Tibial artery (tissue), 4 donors: ENCODE measurements at regions not wholly inside any gene's neighbourhood (a gene's known extent, or its start where the extent isn't known, plus 50 kb on each side); places are given as distances from the start of the nearest gene placed in this dataset.

Experiments
- DNase-seq, 2 donors: peaks; one replicate each; pipeline ENCODE4 v3.0.0-alpha.2; 2019
- H3K27ac ChIP-seq, 2 donors: fragments of 200-600 bp; sonication (generic) in 1 of 2; 1 replicate in 1 of 2; 2 replicates in 1 of 2; pipeline ENCODE4 v1.5.1; 2018 to 2019; ENCODE audit warnings: mild to moderate bottlenecking in 1 of 2
- H3K27me3 ChIP-seq, 2 donors: fragments of 200-600 bp; sonication (generic) in 1 of 2; one replicate each; pipeline versions ENCODE4 v1.5.1 to v1.6.0; 2016 to 2019
- H3K36me3 ChIP-seq, 3 donors: fragments of 200-600 bp; sonication (generic) in 2 of 3; one replicate each; pipeline ENCODE4 v1.5.1; 2016 to 2019; ENCODE audit warnings: mild to moderate bottlenecking in 2 of 3
- H3K4me1 ChIP-seq, 4 donors: fragments of 200-600 bp; sonication (generic) in 2 of 4; 1 replicate in 3 of 4; 2 replicates in 1 of 4; pipeline ENCODE4 v1.5.1; 2016 to 2019
- H3K4me3 ChIP-seq, 2 donors: fragments of 200-600 bp; sonication (generic) in 1 of 2; 1 replicate in 1 of 2; 2 replicates in 1 of 2; pipeline ENCODE4 v1.5.1; 2018 to 2019; ENCODE audit warnings: mild to moderate bottlenecking in 2 of 2
- H3K9me3 ChIP-seq, 3 donors: fragments of 200-600 bp; sonication (generic) in 1 of 3; one replicate each; pipeline ENCODE4 v1.5.1; 2016 to 2019
- intact Hi-C: fragments of 100-400 bp; cut with DNase I; formaldehyde crosslinking; loops from one replicate; pipeline ENCODE4 v1.15.0; 2023; ENCODE audit warnings: low total_unique reads
- TF ChIP-seq, protein P1 (sequence below), 2 experiments: fragments of 200-600 bp in 1 of 2; fragments of 450-650 bp in 1 of 2; IDR thresholded peaks; one replicate each; pipeline ENCODE4 v1.5.1; 2017 to 2019; ENCODE audit warnings: antibody characterized with exemption in 2 of 2, mild to moderate bottlenecking in 1 of 2, moderate library complexity in 1 of 2

DNA sequence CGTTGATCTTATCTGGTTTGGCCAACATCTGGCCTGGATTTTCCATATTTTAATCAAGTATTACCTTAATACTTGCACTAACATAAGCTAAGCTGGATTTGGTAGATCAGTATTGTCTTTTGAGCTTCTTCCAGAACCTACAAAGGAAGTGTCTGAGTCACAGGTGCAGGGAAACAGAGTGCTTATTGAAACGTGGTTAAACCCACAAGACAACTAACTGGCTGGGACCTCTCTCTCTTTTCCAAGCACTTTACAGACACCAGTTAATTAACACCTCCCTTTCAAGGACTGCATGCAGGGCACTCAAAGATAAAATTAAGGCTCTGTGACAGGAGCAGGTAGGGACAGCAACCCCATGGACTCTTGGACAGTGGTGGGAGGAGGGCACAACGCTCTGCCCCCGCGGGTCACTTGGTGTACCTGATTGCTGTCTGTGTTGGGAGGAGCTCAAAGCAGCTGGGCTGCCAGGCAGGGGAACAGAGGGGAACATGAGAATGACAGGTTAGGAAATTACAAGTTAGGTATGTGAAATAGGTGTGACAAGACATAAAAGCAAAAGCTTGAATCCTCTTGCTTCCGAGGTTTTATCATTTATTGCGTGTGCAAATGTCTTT, 133.7 kb upstream of the MON1B start:
- intact Hi-C loops, result no loop called here
- H3K27ac ChIP-seq, result no peak overlapping the region
- H3K4me3 ChIP-seq, result no peak overlapping the region
- H3K27me3 ChIP-seq, result no peaks in the 10 kb centered on the region
- no peaks in the 10 kb centered on the region for H3K9me3 ChIP-seq
- no peaks in the 10 kb centered on the region for H3K36me3 ChIP-seq
- TF ChIP-seq, protein P1, sequence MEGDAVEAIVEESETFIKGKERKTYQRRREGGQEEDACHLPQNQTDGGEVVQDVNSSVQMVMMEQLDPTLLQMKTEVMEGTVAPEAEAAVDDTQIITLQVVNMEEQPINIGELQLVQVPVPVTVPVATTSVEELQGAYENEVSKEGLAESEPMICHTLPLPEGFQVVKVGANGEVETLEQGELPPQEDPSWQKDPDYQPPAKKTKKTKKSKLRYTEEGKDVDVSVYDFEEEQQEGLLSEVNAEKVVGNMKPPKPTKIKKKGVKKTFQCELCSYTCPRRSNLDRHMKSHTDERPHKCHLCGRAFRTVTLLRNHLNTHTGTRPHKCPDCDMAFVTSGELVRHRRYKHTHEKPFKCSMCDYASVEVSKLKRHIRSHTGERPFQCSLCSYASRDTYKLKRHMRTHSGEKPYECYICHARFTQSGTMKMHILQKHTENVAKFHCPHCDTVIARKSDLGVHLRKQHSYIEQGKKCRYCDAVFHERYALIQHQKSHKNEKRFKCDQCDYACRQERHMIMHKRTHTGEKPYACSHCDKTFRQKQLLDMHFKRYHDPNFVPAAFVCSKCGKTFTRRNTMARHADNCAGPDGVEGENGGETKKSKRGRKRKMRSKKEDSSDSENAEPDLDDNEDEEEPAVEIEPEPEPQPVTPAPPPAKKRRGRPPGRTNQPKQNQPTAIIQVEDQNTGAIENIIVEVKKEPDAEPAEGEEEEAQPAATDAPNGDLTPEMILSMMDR (IDR thresholded peaks at IDR 0.05), result no peak
- no peak for DNase-seq
- H3K4me1 ChIP-seq, result no peaks in the 10 kb centered on the region

DNA sequence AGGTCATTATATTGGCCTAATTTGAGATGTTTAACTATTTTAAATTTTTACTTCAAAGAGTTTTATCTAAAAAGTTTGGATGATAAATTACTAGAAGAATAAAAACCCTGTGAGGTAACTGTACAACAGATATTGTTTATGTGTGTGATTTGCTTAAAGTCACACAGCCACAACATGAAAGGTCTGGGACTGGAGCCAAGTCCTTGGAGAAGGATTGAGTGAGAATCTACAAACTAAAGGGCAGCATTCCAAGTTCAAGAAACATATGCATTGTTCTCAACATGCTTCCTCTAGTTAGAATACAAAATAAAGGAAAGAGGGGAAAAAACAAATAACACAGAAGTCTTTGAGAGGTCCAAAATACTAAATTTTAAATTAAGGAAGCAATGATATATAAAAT, 131.5 kb upstream of the MON1B start:
- Histone ChIP-seq H3K36me3 (no peaks in the 10 kb centered on the region), H3K4me1 (no peaks in the 10 kb centered on the region), H3K4me3 (no peak overlapping the region), H3K27me3 (no peaks in the 10 kb centered on the region), H3K9me3 (no peaks in the 10 kb centered on the region), H3K27ac (no peak overlapping the region)
- intact Hi-C loops, result no loop called here
- TF ChIP-seq, protein P1 (IDR thresholded peaks at IDR 0.05), result no peak
- no peak for DNase-seq

DNA sequence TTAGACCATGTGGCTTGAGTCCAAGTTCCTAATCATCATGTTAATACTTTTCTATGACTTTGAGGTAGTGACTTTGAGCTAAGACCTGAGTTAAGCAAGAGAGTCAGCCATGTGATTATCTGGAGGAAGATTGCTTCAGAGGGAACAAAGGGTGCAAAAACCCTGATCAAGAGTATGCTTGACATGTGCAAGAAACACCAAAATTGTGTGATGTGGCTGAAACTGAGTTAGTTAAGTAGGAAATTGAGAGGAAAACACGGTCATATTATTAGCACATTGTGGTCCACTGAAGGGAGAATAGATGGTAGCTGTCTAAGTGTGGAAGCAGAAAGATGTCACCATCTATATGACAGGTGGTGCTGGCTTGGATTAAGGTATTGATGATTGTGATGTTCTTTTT, 130.4 kb upstream of the MON1B start:
- Histone ChIP-seq H3K36me3 (no peaks in the 10 kb centered on the region), H3K4me1 (no peaks in the 10 kb centered on the region), H3K4me3 (no peak overlapping the region), H3K27me3 (no peaks in the 10 kb centered on the region), H3K9me3 (no peaks in the 10 kb centered on the region), H3K27ac (no peak overlapping the region)
- TF ChIP-seq, protein P1 (IDR thresholded peaks at IDR 0.05), result no peak
- no peak for DNase-seq
- intact Hi-C loops, result no loop called here

DNA sequence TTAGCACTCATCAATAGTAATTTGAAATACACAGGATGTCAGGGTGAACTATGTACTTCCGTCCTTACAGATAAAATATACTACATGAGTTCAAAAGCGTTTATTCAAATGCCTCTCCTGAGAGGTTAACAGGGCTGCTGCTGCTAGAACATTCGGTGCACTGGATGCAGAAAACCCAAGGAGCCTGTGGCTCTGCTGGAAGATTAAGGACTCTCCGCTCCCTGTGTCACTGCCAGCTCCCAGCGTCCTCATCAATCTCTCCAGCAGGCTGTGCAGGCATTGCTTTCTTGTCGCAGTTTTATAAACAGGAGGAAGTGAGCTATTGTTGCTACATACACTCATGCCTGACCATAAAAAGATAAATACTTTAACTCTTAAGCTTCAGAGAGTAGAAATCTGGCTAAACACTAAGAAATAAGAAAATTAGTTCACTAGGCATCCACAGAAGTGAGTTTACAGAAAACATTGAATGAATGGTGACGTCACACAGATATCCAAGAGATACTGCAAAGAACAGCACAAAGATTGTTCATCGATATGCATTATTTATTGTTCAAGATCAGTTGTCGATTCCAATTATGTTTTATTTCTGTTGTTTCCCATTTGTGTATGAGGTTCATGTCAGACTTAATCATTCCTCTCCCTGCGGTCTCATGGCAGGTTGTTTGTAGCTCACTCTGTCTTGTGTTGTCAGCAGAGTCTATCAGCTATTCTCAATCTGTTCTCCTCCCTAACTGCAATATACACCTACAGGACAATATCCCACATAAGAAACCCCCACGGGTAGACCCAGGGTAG, 127.9 kb upstream of the MON1B start:
- TF ChIP-seq, protein P1 (IDR thresholded peaks at IDR 0.05), result no peak
- H3K36me3 ChIP-seq, result no peaks in the 10 kb centered on the region
- no peak overlapping the region for H3K4me3 ChIP-seq
- H3K27ac ChIP-seq, result no peak overlapping the region
- intact Hi-C loops, result no loop called here
- H3K4me1 ChIP-seq, result no peaks in the 10 kb centered on the region
- DNase-seq, result no peak
- H3K9me3 ChIP-seq, result no peaks in the 10 kb centered on the region
- no peaks in the 10 kb centered on the region for H3K27me3 ChIP-seq

DNA sequence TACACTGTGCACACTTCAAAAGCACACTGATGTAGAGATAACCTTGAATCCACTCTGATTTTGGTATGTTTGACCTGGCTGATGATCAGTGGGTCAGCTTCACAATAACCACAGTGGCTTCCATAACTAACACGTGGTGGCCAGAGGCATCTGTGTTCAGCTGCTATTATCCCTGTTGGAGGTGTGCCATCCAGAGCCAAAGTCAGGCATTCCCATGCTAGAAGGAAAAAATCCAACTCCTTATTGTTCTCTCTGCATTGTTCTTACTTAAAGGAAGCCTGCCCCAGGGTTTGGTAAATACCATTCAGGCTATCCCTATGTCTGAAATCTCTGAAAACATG, 127.3 kb upstream of the MON1B start:
- Histone ChIP-seq H3K4me1 (no peaks in the 10 kb centered on the region), H3K27me3 (no peaks in the 10 kb centered on the region), H3K4me3 (no peak overlapping the region), H3K9me3 (no peaks in the 10 kb centered on the region), H3K27ac (no peak overlapping the region), H3K36me3 (no peaks in the 10 kb centered on the region)
- TF ChIP-seq, protein P1 (IDR thresholded peaks at IDR 0.05), result no peak
- intact Hi-C loops, result no loop called here
- no peak for DNase-seq
